Ishikawa (cell line): ENCODE measurements at regions not wholly inside any gene's neighbourhood (a gene's known extent, or its start where the extent isn't known, plus 50 kb on each side); places are given as distances from the start of the nearest gene placed in this dataset.

ENCODE experiments used
- CEBPB ChIP-seq: IDR thresholded peaks from 2 replicates; pipeline ENCODE4 v1.6.1; 2012
- EGR1 ChIP-seq: IDR thresholded peaks from 2 replicates; pipeline ENCODE4 v1.6.1; 2012
- EP300 ChIP-seq: IDR thresholded peaks from 2 replicates; pipeline ENCODE4 v1.6.1; 2012; ENCODE audit warnings: borderline replicate concordance
- RAD21 ChIP-seq: IDR thresholded peaks from 2 replicates; pipeline ENCODE4 v1.6.1; 2012; ENCODE audit warnings: low read depth
- TAF1 ChIP-seq: IDR thresholded peaks from 2 replicates; pipeline ENCODE4 v1.6.1; 2012; ENCODE audit warnings: low read depth, mild to moderate bottlenecking
- TF ChIP-seq, protein P1 (sequence below): IDR thresholded peaks from 2 replicates; pipeline ENCODE4 v1.6.1; 2012
- TF ChIP-seq, protein P2 (sequence below): IDR thresholded peaks from 2 replicates; pipeline ENCODE4 v1.6.1; 2012; ENCODE audit warnings: low read depth, mild to moderate bottlenecking

DNA sequence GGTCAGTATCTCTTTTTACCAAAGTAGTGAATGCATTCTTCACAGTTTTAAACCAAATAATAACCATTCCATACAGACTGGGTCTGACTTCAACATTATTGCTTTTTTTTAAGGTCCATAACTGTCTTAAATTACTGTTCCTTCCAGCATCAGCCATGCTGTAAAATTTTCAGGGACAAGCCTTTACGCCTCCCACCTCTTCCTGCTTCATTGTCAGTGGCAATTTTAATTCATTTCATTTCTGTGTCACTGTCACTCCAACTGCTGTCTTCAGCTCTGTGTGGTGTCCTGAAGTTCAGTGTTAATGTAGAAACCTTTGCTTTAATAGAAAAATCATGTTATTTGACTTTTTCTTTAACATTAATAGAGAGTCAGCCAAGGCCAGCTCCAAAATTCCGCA lies 365.6 kb upstream of the PTBP2 start:
- no peak for TF ChIP-seq TAF1
- TF ChIP-seq CEBPB, result no peak
- TF ChIP-seq, protein P1, sequence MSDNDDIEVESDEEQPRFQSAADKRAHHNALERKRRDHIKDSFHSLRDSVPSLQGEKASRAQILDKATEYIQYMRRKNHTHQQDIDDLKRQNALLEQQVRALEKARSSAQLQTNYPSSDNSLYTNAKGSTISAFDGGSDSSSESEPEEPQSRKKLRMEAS, result no peak
- TF ChIP-seq RAD21, result no peak
- TF ChIP-seq, protein P2, sequence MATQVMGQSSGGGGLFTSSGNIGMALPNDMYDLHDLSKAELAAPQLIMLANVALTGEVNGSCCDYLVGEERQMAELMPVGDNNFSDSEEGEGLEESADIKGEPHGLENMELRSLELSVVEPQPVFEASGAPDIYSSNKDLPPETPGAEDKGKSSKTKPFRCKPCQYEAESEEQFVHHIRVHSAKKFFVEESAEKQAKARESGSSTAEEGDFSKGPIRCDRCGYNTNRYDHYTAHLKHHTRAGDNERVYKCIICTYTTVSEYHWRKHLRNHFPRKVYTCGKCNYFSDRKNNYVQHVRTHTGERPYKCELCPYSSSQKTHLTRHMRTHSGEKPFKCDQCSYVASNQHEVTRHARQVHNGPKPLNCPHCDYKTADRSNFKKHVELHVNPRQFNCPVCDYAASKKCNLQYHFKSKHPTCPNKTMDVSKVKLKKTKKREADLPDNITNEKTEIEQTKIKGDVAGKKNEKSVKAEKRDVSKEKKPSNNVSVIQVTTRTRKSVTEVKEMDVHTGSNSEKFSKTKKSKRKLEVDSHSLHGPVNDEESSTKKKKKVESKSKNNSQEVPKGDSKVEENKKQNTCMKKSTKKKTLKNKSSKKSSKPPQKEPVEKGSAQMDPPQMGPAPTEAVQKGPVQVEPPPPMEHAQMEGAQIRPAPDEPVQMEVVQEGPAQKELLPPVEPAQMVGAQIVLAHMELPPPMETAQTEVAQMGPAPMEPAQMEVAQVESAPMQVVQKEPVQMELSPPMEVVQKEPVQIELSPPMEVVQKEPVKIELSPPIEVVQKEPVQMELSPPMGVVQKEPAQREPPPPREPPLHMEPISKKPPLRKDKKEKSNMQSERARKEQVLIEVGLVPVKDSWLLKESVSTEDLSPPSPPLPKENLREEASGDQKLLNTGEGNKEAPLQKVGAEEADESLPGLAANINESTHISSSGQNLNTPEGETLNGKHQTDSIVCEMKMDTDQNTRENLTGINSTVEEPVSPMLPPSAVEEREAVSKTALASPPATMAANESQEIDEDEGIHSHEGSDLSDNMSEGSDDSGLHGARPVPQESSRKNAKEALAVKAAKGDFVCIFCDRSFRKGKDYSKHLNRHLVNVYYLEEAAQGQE, result no peak
- TF ChIP-seq EP300, result no peak
- TF ChIP-seq EGR1, result no peak
